Smooth muscle cell (in vitro differentiated cells): ENCODE measurements at regions not wholly inside any gene's neighbourhood (a gene's known extent, or its start where the extent isn't known, plus 50 kb on each side); places are given as distances from the start of the nearest gene placed in this dataset.

ENCODE experiments used
- DNase-seq: peaks from one replicate; lab custom pipeline; 2025; ENCODE audit not compliant: unreplicated experiment; lab: John Stamatoyannopoulos, UW
- H2AFZ ChIP-seq: fragments of 200-600 bp; sonication (generic); 2 replicates; pipeline ENCODE4 v1.6.0; 2016; ENCODE audit warnings: antibody characterized with exemption, low read depth, mild to moderate bottlenecking
- H3F3A ChIP-seq: fragments of 200-600 bp; sonication (generic); 2 replicates; pipeline ENCODE4 v1.6.0; 2017; ENCODE audit warnings: antibody characterized with exemption, low read depth
- H3K27ac ChIP-seq: fragments of 200-600 bp; sonication (generic); 2 replicates; pipeline ENCODE4 v1.5.1; 2016; ENCODE audit warnings: low read depth, mild to moderate bottlenecking
- H3K27me3 ChIP-seq: fragments of 200-600 bp; sonication (generic); 2 replicates; pipeline ENCODE4 v1.6.1; 2016; ENCODE audit warnings: low read depth, mild to moderate bottlenecking
- H3K36me3 ChIP-seq: fragments of 200-600 bp; sonication (generic); 2 replicates; pipeline ENCODE4 v1.5.1; 2016; ENCODE audit warnings: low read depth
- H3K4me1 ChIP-seq: fragments of 200-600 bp; sonication (generic); 2 replicates; pipeline ENCODE4 v1.5.1; 2016; ENCODE audit warnings: low read depth
- H3K4me2 ChIP-seq: fragments of 200-600 bp; sonication (generic); 2 replicates; pipeline ENCODE4 v1.6.0; 2016; ENCODE audit warnings: mild to moderate bottlenecking
- H3K4me3 ChIP-seq: fragments of 200-600 bp; sonication (generic); 2 replicates; pipeline ENCODE4 v1.5.1; 2016; ENCODE audit warnings: mild to moderate bottlenecking
- H3K79me2 ChIP-seq: fragments of 200-600 bp; sonication (generic); 2 replicates; pipeline ENCODE4 v1.6.0; 2016; ENCODE audit warnings: low read depth, mild to moderate bottlenecking
- H3K9ac ChIP-seq: fragments of 200-600 bp; sonication (generic); 2 replicates; pipeline ENCODE4 v1.6.0; 2016; ENCODE audit warnings: low read depth
- H3K9me3 ChIP-seq: fragments of 200-600 bp; sonication (generic); replicated peaks from 2 replicates; pipeline ENCODE4 v1.5.1; 2016; ENCODE audit warnings: low read depth
- H4K20me1 ChIP-seq: fragments of 200-600 bp; sonication (generic); 2 replicates; pipeline ENCODE4 v1.6.0; 2016; ENCODE audit warnings: low read depth
- CTCF ChIP-seq: fragments of 200-600 bp; sonication (generic); IDR thresholded peaks from 2 replicates; pipeline ENCODE4 v1.5.1; 2017; ENCODE audit warnings: borderline replicate concordance, mild to moderate bottlenecking, antibody characterized with exemption; ENCODE audit not compliant: insufficient read depth, poor library complexity, severe bottlenecking
- WGBS: methylation state at CpG from one replicate; pipeline ENCODE4 v1.1.7; 2016; ENCODE audit warnings: low lambda C conversion rate; 5-methylcytosine and 5-hydroxymethylcytosine counted together

GRCh38 chr22:48352086-48352911, 1475.4 kb downstream of the BRD1 start:
- Histone ChIP-seq H2AFZ (no peak overlapping the region), H3K9me3 (no peaks in the 10 kb centered on the region), H3K4me1 (peaks cover 8% of the 10 kb centered on the region), H3K4me2 (no peak overlapping the region), H3K4me3 (no peak overlapping the region), H3K27ac (no peak overlapping the region), H3K79me2 (no peaks in the 10 kb centered on the region), H3K9ac (no peak overlapping the region), H3K36me3 (no peaks in the 10 kb centered on the region), H4K20me1 (no peaks in the 10 kb centered on the region), H3F3A (no peaks in the 10 kb centered on the region), H3K27me3 (no peaks in the 10 kb centered on the region)
- WGBS, result 90% methylated on average over 18 of the region's 18 CpGs
- TF ChIP-seq CTCF, result no peak
- no peak for DNase-seq

- Histone ChIP-seq H3K9me3 (no peaks in the 10 kb centered on the region), H3F3A (no peaks in the 10 kb centered on the region), H3K4me3 (no peak overlapping the region), H3K4me2 (no peak overlapping the region), H3K27me3 (no peaks in the 10 kb centered on the region), H3K4me1 (peaks cover 8% of the 10 kb centered on the region), H3K27ac (no peak overlapping the region), H2AFZ (no peak overlapping the region), H4K20me1 (no peaks in the 10 kb centered on the region), H3K79me2 (no peaks in the 10 kb centered on the region), H3K9ac (no peak overlapping the region), H3K36me3 (no peaks in the 10 kb centered on the region)
- no peak for TF ChIP-seq CTCF
- 91% methylated on average over 13 of the region's 13 CpGs for WGBS
- DNase-seq, result no peak
Measured at GRCh38 chr22:48351376-48352085, 1476.1 kb downstream of the BRD1 start.

- Histone ChIP-seq H3K4me3 (no peak overlapping the region), H3K36me3 (no peaks in the 10 kb centered on the region), H3K4me2 (no peak overlapping the region), H4K20me1 (no peaks in the 10 kb centered on the region), H3K9ac (no peak overlapping the region), H3K27me3 (no peaks in the 10 kb centered on the region), H2AFZ (no peak overlapping the region), H3F3A (no peaks in the 10 kb centered on the region), H3K27ac (no peak overlapping the region), H3K9me3 (no peaks in the 10 kb centered on the region), H3K4me1 (peaks cover 8% of the 10 kb centered on the region), H3K79me2 (no peaks in the 10 kb centered on the region)
- DNase-seq, result no peak
- WGBS, result 80% methylated on average over 7 of the region's 7 CpGs
- TF ChIP-seq CTCF, result no peak
Measured at GRCh38 chr22:48350456-48350855, 1477.2 kb downstream of the BRD1 start.

GRCh38 chr22:48348855-48349254, 1478.8 kb downstream of the BRD1 start:
- Histone ChIP-seq H3K27ac (no peak overlapping the region), H3K27me3 (no peaks in the 10 kb centered on the region), H4K20me1 (no peaks in the 10 kb centered on the region), H2AFZ (no peak overlapping the region), H3F3A (no peaks in the 10 kb centered on the region), H3K79me2 (no peaks in the 10 kb centered on the region), H3K4me2 (no peak overlapping the region), H3K36me3 (no peaks in the 10 kb centered on the region), H3K9ac (no peak overlapping the region), H3K4me1 (peaks cover 8% of the 10 kb centered on the region), H3K4me3 (no peak overlapping the region), H3K9me3 (no peaks in the 10 kb centered on the region)
- TF ChIP-seq CTCF, result no peak
- no peak for DNase-seq
- WGBS, result 100% methylated on average over 1 of the region's 1 CpG
